ENCODE measurements at regions not wholly inside any gene's neighbourhood (a gene's known extent, or its start where the extent isn't known, plus 50 kb on each side); places are given as distances from the start of the nearest gene placed in this dataset.

DNA sequence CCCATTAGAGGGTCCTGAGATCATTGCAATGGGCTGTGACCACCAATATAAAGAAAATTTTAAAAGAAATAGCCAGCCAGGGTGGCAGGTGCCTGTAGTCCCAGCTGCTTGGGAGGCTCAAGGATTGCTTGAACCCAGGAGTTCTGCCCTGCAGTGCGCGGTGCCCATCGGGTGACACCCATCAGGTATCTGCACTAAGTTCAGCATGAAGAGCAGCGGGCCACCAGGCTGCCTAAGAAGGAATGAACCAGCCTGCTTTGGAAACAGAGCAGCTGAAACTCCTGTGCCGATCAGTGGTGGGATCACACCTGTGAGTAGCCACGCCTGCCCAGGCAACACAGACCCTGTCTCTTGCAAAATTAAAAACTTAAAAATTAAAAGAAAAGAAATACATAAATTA is 102.5 kb upstream of the FOXC1 start:
- no peak for TF ChIP-seq POLR2A (IDR thresholded peaks at IDR 0.05)
- TF ChIP-seq, protein P1, sequence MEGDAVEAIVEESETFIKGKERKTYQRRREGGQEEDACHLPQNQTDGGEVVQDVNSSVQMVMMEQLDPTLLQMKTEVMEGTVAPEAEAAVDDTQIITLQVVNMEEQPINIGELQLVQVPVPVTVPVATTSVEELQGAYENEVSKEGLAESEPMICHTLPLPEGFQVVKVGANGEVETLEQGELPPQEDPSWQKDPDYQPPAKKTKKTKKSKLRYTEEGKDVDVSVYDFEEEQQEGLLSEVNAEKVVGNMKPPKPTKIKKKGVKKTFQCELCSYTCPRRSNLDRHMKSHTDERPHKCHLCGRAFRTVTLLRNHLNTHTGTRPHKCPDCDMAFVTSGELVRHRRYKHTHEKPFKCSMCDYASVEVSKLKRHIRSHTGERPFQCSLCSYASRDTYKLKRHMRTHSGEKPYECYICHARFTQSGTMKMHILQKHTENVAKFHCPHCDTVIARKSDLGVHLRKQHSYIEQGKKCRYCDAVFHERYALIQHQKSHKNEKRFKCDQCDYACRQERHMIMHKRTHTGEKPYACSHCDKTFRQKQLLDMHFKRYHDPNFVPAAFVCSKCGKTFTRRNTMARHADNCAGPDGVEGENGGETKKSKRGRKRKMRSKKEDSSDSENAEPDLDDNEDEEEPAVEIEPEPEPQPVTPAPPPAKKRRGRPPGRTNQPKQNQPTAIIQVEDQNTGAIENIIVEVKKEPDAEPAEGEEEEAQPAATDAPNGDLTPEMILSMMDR (IDR thresholded peaks at IDR 0.05): no peak
